A549 (cell line): ENCODE measurements at regions not wholly inside any gene's neighbourhood (a gene's known extent, or its start where the extent isn't known, plus 50 kb on each side); places are given as distances from the start of the nearest gene placed in this dataset.

Source experiments
- ATAC-seq, 2 experiments: fragments of 200-7000 bp in 1 of 2; fragments of >200 bp in 1 of 2; cut with Nextera tagmentation in 1 of 2; cut with Tn5 transposase in 1 of 2; 3 replicates each; pipeline versions ENCODE4 v1.8.0 to v1.9.1; 2018 to 2020; ENCODE audit warnings: mild to moderate bottlenecking in 1 of 2, moderate library complexity in 1 of 2
- CTCF ChIA-PET: fragments of 300-600 bp; sonication (Branson Sonifier 250); formaldehyde crosslinking; extraction: SDS; loops from one replicate; lab custom pipeline; 2021; ENCODE audit warnings: antibody characterized with exemption, inconsistent platforms; lab: Yijun Ruan, JAX
- POLR2A ChIA-PET: fragments of 350-600 bp; formaldehyde crosslinking; extraction: SDS; loops from one replicate; lab custom pipeline; 2021; ENCODE audit warnings: antibody characterized with exemption, inconsistent platforms; lab: Yijun Ruan, JAX
- DNase-seq, 2 experiments: peaks; one replicate each; pipeline versions ENCODE4 v3.0.0 to v3.0.0-alpha.2; 2011 to 2016; ENCODE audit warnings: low read depth in 1 of 2, low spot score in 1 of 2
- FAIRE-seq: peaks from 2 replicates; lab custom pipeline; 2011; peaks lifted over from hg19 to GRCh38; lab: Jason Lieb, UNC
- H3K27ac ChIP-seq, 2 experiments: fragments of >200 bp; sonication (Bioruptor Twin); formaldehyde crosslinking; 3 replicates each; pipeline ENCODE4 v1.5.1; 2016 to 2017
- H3K4me1 ChIP-seq: fragments of >200 bp; sonication (Bioruptor Twin); formaldehyde crosslinking; 3 replicates; pipeline ENCODE4 v1.6.1; 2016
- H3K4me2 ChIP-seq: fragments of >200 bp; sonication (Bioruptor Twin); formaldehyde crosslinking; 3 replicates; pipeline ENCODE4 v1.6.1; 2016
- H3K4me3 ChIP-seq: fragments of >200 bp; sonication (Bioruptor Twin); formaldehyde crosslinking; 3 replicates; pipeline ENCODE4 v1.5.1; 2016
- H3K9me3 ChIP-seq: fragments of >200 bp; sonication (Bioruptor Twin); formaldehyde crosslinking; 3 replicates; pipeline ENCODE4 v1.6.1; 2016
- CBX2 ChIP-seq: fragments of 200-600 bp; sonication (generic); IDR thresholded peaks from 2 replicates; pipeline ENCODE4 v1.6.1; 2016; ENCODE audit warnings: low read depth, mild to moderate bottlenecking, borderline replicate concordance
- CBX8 ChIP-seq: fragments of 200-600 bp; sonication (generic); IDR thresholded peaks from 2 replicates; pipeline ENCODE4 v1.6.1; 2016
- CHD2 ChIP-seq: fragments of 150-350 bp; IDR thresholded peaks from 2 replicates; pipeline ENCODE4 v1.6.1; 2014; ENCODE audit warnings: low read length; ENCODE audit not compliant: partially characterized antibody
- E2F6 ChIP-seq: IDR thresholded peaks from 2 replicates; pipeline ENCODE4 v1.6.1; 2012; ENCODE audit warnings: low read depth, borderline replicate concordance
- ELK1 ChIP-seq: fragments of 150-350 bp; IDR thresholded peaks from 2 replicates; pipeline ENCODE4 v1.6.1; 2014; ENCODE audit warnings: low read depth, mild to moderate bottlenecking, low read length
- EP300 ChIP-seq, 2 experiments: fragments of >200 bp; sonication (Bioruptor Twin); formaldehyde crosslinking; IDR thresholded peaks; 2 replicates in 1 of 2; 3 replicates in 1 of 2; pipeline ENCODE4 v1.6.1; 2016 to 2017
- FOSB ChIP-seq: fragments of 250-450 bp; sonication (Bioruptor Pico); IDR thresholded peaks from 2 replicates; pipeline ENCODE4 v1.5.0; 2020; ENCODE audit warnings: mild to moderate bottlenecking, moderate library complexity
- HMGXB4 ChIP-seq: fragments of 250-450 bp; sonication (Bioruptor Pico); IDR thresholded peaks from 2 replicates; pipeline ENCODE4 v1.5.0; 2021; ENCODE audit warnings: mild to moderate bottlenecking, moderate library complexity, borderline replicate concordance
- HOXB5 ChIP-seq: fragments of 250-450 bp; sonication (Bioruptor Pico); IDR thresholded peaks from 2 replicates; pipeline ENCODE4 v1.5.0; 2020; ENCODE audit warnings: mild to moderate bottlenecking, moderate library complexity
- PHF8 ChIP-seq: fragments of 200-600 bp; sonication (generic); IDR thresholded peaks from 2 replicates; pipeline ENCODE4 v1.6.1; 2016; ENCODE audit warnings: low read depth, mild to moderate bottlenecking, antibody characterized with exemption, moderate library complexity, borderline replicate concordance
- POLR2A ChIP-seq: IDR thresholded peaks from 2 replicates; pipeline ENCODE4 v1.6.1; 2012; ENCODE audit warnings: mild to moderate bottlenecking, low read length
- RAD21 ChIP-seq, 2 experiments: fragments of >200 bp in 1 of 2; sonication (Bioruptor Twin) in 1 of 2; formaldehyde crosslinking in 1 of 2; IDR thresholded peaks in 1 of 2; conservative IDR thresholded peaks in 1 of 2; 2 replicates in 1 of 2; 3 replicates in 1 of 2; pipeline ENCODE4 v1.6.1; 2012 to 2018; ENCODE audit warnings: inconsistent platforms in 1 of 2
- RCOR1 ChIP-seq: fragments of 150-350 bp; IDR thresholded peaks from 2 replicates; pipeline ENCODE4 v1.6.1; 2014; ENCODE audit warnings: antibody characterized with exemption, low read length, low read depth
- RFX5 ChIP-seq: fragments of 450-650 bp; IDR thresholded peaks from 2 replicates; pipeline ENCODE4 v1.7.1; 2014; ENCODE audit warnings: antibody characterized with exemption, mild to moderate bottlenecking, moderate library complexity
- SMC3 ChIP-seq: fragments of >200 bp; sonication (Bioruptor Twin); formaldehyde crosslinking; IDR thresholded peaks from 3 replicates; pipeline ENCODE4 v1.6.1; 2018; ENCODE audit warnings: inconsistent platforms
- ZC3H11A ChIP-seq: fragments of 450-650 bp; IDR thresholded peaks from 2 replicates; pipeline ENCODE4 v1.6.1; 2014; ENCODE audit warnings: antibody characterized with exemption, mild to moderate bottlenecking
- WGBS: methylation state at CpG from one replicate; pipeline ENCODE4 v1.1.6; 2017; ENCODE audit errors: missing lambda C conversion rate; 5-methylcytosine and 5-hydroxymethylcytosine counted together
- TF ChIP-seq, protein P1 (sequence below): fragments of >200 bp; sonication (Bioruptor Twin); formaldehyde crosslinking; IDR thresholded peaks from 3 replicates; pipeline ENCODE4 v1.6.1; 2016
- TF ChIP-seq, protein P2 (sequence below): fragments of 250-450 bp; sonication (Bioruptor Pico); IDR thresholded peaks from 2 replicates; pipeline ENCODE4 v1.5.0; 2020; ENCODE audit warnings: low read depth, mild to moderate bottlenecking, moderate library complexity
- TF ChIP-seq, protein P3 (sequence below): fragments of >200 bp; sonication (Bioruptor Twin); formaldehyde crosslinking; IDR thresholded peaks from 2 replicates; pipeline ENCODE4 v1.6.1; 2016

DNA sequence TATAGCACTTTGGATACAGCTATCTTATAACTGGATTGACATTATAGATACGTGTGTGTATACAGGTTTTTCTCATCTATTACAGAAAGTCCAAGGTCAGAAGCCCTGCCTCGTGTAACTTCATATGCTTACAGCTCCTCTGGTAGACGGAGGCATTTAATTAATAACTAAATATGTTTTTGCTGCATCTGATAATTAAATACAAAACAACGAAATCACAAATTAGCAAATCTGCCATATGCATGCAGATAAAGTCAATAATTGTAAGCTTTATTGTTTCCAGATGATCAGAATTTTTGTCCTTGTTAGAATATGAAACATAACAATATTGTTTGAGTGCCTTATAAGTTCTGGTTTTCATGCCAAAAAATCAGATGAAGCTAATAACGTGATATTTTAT lies 717.7 kb downstream of the LIG4 start (continued):
- no peak for TF ChIP-seq ELK1
- no peak for TF ChIP-seq PHF8
- TF ChIP-seq, all 56 proteins: peak for 0

DNA sequence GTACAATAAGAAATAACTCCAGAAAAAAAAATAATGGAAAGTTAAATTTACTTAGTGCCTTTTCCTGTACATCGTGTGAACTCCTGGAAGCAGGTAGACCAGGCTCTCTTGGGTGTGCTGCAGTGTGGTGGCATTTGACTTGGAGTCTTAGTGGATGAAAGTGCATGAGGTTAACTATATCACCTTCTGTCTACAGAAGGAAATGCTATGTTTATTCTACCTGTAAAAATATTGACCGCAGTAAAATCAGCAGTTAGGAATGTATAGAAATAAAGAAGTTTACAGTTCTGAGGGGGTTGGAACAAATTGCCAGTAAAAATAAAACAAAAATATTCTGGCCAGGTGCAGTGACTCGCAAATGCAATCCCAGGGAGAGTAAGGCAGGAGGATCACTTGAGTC lies 722.1 kb downstream of the LIG4 start:
- WGBS, result 13% methylated on average over 3 of the region's 3 CpGs

DNA sequence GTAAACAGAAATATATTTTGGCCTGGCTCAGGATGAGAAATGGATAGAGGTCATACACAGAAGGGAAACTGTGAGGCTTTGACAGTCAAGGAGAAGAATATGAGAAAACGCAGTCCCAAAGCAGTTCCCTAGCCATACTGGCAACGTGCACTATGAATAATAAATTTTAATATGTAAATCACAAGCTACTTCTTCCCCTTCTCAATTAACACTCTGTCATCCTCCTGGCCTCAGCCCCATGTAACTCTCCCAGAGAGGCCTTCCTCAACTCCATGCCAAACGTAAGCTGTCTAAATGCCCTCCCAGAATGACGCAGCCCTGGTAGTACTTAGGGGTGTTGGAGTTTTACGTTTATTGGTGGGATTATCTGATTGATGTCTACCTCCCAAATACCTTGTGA lies 732.6 kb downstream of the LIG4 start:
- Histone ChIP-seq H3K27ac (no peak overlapping the region), H3K4me3 (no peak overlapping the region), H3K4me1 (no peaks in the 10 kb centered on the region), H3K9me3 (no peaks in the 10 kb centered on the region), H3K4me2 (no peak overlapping the region)
- TF ChIP-seq HMGXB4 (no peak), RCOR1 (no peak), EP300 (IDR thresholded peaks at IDR 0.05) (no peak), RAD21 (conservative IDR thresholded peaks at IDR 0.05 in 1 of 2, IDR thresholded peaks at IDR 0.05 in 1 of 2) (no peak), CHD2 (no peak)
- DNase-seq (no peak), FAIRE-seq (no peak), ATAC-seq (no peak)
- ChIA-PET CTCF (no interaction called here), POLR2A (no interaction called here)
- WGBS, result 5% methylated on average over 5 of the region's 5 CpGs

More for the DNA sequence above, 722.1 kb downstream of the LIG4 start:
- no peak overlapping the region for H3K27ac ChIP-seq
- no peaks in the 10 kb centered on the region for H3K9me3 ChIP-seq
- no peak for DNase-seq
- CTCF ChIA-PET, result no interaction called here
- FAIRE-seq, result no peak
- ATAC-seq, result no peak
- TF ChIP-seq HMGXB4 (no peak), E2F6 (no peak)
- H3K4me1 ChIP-seq, result no peaks in the 10 kb centered on the region
- POLR2A ChIA-PET, result no interaction called here
- no peak overlapping the region for H3K4me3 ChIP-seq
- no peak overlapping the region for H3K4me2 ChIP-seq

DNA sequence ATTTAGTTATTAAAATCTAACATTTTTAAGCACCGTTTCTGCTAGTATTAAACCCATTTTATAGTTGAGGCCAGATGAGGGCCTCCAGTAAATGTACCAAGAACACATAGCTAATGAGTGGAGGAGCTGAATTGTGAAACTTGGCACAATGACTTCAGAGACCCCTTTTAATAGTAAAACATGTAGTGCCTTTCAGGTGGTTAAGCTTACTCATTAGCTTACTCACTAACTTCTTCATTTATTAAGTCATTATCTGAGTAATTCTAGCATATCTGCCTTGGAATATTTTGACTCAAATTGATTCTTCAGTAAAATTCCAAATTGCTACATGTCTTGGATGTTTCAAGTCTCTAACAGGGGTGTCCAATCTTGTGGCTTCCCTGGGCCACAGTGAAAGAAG lies 735.2 kb downstream of the LIG4 start:
- no peaks in the 10 kb centered on the region for H3K4me1 ChIP-seq
- no peak overlapping the region for H3K27ac ChIP-seq
- WGBS, result 3% methylated on average over 1 of the region's 1 CpG
- H3K9me3 ChIP-seq, result no peaks in the 10 kb centered on the region
- no peak overlapping the region for H3K4me2 ChIP-seq
- FAIRE-seq, result no peak
- ChIA-PET CTCF (no interaction called here), POLR2A (no interaction called here)
- DNase-seq, result no peak
- TF ChIP-seq ELK1, result no peak
- TF ChIP-seq FOSB (CRISPR knock-in tag), result no peak
- TF ChIP-seq POLR2A, result no peak
- TF ChIP-seq, protein P1, sequence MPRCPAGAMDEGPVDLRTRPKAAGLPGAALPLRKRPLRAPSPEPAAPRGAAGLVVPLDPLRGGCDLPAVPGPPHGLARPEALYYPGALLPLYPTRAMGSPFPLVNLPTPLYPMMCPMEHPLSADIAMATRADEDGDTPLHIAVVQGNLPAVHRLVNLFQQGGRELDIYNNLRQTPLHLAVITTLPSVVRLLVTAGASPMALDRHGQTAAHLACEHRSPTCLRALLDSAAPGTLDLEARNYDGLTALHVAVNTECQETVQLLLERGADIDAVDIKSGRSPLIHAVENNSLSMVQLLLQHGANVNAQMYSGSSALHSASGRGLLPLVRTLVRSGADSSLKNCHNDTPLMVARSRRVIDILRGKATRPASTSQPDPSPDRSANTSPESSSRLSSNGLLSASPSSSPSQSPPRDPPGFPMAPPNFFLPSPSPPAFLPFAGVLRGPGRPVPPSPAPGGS, result no peak
- TF ChIP-seq CBX2, result no peak
- no peak for TF ChIP-seq RFX5
- TF ChIP-seq CBX8, result no peak
- TF ChIP-seq ZC3H11A, result no peak
- no peak for TF ChIP-seq SMC3
- TF ChIP-seq, protein P2, sequence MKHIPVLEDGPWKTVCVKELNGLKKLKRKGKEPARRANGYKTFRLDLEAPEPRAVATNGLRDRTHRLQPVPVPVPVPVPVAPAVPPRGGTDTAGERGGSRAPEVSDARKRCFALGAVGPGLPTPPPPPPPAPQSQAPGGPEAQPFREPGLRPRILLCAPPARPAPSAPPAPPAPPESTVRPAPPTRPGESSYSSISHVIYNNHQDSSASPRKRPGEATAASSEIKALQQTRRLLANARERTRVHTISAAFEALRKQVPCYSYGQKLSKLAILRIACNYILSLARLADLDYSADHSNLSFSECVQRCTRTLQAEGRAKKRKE (CRISPR knock-in tag), result no peak
- TF ChIP-seq, protein P3, sequence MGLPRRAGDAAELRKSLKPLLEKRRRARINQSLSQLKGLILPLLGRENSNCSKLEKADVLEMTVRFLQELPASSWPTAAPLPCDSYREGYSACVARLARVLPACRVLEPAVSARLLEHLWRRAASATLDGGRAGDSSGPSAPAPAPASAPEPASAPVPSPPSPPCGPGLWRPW, result no peak
- no peak for TF ChIP-seq EP300 (IDR thresholded peaks at IDR 0.05)
- TF ChIP-seq HOXB5 (CRISPR knock-in tag), result no peak
- no peak for ATAC-seq
- H3K4me3 ChIP-seq, result no peak overlapping the region
